HEK293T (cell line): ENCODE measurements at regions not wholly inside any gene's neighbourhood (a gene's known extent, or its start where the extent isn't known, plus 50 kb on each side); places are given as distances from the start of the nearest gene placed in this dataset.

Experiments
- ARNT ChIP-seq: fragments of 450-650 bp; IDR thresholded peaks from 2 replicates; pipeline ENCODE4 v1.6.1; 2017; ENCODE audit warnings: mild to moderate bottlenecking
- BHLHE40 ChIP-seq: fragments of 450-650 bp; IDR thresholded peaks from 2 replicates; pipeline ENCODE4 v1.6.1; 2016; ENCODE audit warnings: mild to moderate bottlenecking, moderate library complexity, borderline replicate concordance
- FOXA1 ChIP-seq: fragments of 450-650 bp; IDR thresholded peaks from 2 replicates; pipeline ENCODE4 v1.6.1; 2016; ENCODE audit warnings: mild to moderate bottlenecking
- FOXK2 ChIP-seq: fragments of 450-650 bp; IDR thresholded peaks from 2 replicates; pipeline ENCODE4 v1.6.1; 2016; ENCODE audit warnings: mild to moderate bottlenecking
- FOXM1 ChIP-seq: fragments of 450-650 bp; IDR thresholded peaks from 2 replicates; pipeline ENCODE4 v1.6.1; 2017; ENCODE audit warnings: mild to moderate bottlenecking, borderline replicate concordance
- HDGF ChIP-seq: fragments of 450-650 bp; IDR thresholded peaks from 2 replicates; pipeline ENCODE4 v1.6.1; 2017; ENCODE audit warnings: antibody characterized with exemption, borderline replicate concordance
- L3MBTL2 ChIP-seq: fragments of 450-650 bp; conservative IDR thresholded peaks from 2 replicates; pipeline ENCODE4 v1.6.1; 2016; ENCODE audit warnings: mild to moderate bottlenecking
- PKNOX1 ChIP-seq: fragments of 450-650 bp; IDR thresholded peaks from 2 replicates; pipeline ENCODE4 v1.6.1; 2016
- SP1 ChIP-seq: fragments of 450-650 bp; IDR thresholded peaks from 2 replicates; pipeline ENCODE4 v1.6.1; 2017
- SUZ12 ChIP-seq: fragments of 450-650 bp; IDR thresholded peaks from 2 replicates; pipeline ENCODE4 v1.6.1; 2016; ENCODE audit warnings: mild to moderate bottlenecking
- TARDBP ChIP-seq: fragments of 450-650 bp; IDR thresholded peaks from 2 replicates; pipeline ENCODE4 v1.6.1; 2016
- ZNF384 ChIP-seq: fragments of 450-650 bp; IDR thresholded peaks from 2 replicates; pipeline ENCODE4 v1.6.1; 2016

- TF ChIP-seq TARDBP: no peak
- TF ChIP-seq ARNT: no peak
- no peak for TF ChIP-seq PKNOX1
- no peak for TF ChIP-seq BHLHE40
- TF ChIP-seq SP1: no peak
- TF ChIP-seq L3MBTL2: no peak
- TF ChIP-seq HDGF: no peak
- no peak for TF ChIP-seq FOXK2
- no peak for TF ChIP-seq ZNF384
- no peak for TF ChIP-seq SUZ12
- no peak for TF ChIP-seq FOXA1
- TF ChIP-seq FOXM1: no peak
These were observed 76.5 kb upstream of the C1orf21 start for GRCh38 chr1:184310157-184310819.
